ENCODE measurements at regions not wholly inside any gene's neighbourhood (a gene's known extent, or its start where the extent isn't known, plus 50 kb on each side); places are given as distances from the start of the nearest gene placed in this dataset.

DNA sequence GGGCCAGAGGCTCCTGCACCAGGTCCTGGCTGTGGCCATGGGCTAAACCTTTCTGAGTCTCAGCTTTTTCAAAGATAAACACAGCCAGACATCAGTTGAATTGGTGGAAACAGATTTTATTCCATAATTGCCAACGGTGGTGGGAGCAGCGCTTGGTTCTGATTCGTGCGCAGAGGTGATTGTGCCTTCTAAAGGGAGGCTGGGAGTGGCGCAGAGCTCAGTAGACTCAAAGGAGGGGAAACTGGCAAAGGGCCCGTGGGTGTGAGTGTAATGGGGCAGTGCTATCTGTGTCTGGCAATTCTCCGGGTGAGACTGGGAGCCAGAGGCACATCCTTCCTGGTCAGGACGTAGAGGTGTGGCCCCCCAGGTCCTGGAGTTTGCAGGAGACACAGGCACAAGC lies 169.4 kb upstream of the PPP1R26 start:
- DNase-seq (no peak), ATAC-seq (no peak)

DNA sequence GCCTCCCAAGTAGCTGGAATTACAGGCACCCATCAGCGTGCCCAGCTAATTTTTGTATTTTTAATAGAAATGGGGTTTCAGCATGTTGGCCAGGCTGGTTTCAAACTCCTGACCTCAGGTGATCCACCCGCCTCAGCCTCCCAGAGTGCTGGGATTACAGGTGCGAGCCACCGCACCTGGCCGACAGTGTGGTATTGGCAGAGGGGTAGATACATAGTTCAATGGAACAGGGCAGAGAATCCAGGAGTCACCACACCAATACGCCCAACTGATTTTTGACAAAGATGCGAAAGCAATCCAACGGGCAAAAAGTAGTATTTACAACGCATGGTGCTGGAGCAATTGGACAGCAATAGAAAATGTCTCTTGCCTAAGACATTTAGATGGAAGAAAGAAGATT lies 164.0 kb upstream of the PPP1R26 start:
- ATAC-seq = no peak
- no peak for DNase-seq

DNA sequence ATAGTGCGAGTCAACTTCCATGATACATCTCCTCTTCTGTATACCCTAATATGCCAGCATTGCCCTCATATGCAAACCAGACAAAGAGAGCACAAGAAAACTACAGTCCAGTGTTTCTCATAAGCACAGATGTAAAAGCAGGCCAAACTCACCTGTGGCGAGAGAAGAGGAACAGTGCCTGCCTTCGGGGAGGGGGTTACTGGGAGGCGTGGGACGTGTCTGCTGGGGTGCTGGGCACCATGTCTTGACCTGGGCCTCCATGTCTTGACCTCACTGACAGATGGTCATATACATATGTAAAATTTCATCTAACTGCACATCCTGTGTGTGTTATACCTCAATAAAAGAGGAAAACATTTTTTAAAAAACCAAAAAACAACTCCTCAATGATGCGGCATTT lies 159.3 kb upstream of the PPP1R26 start:
- DNase-seq = no peak
- no peak for ATAC-seq

GRCh38 chr9:135320943-135321342 lies 158.6 kb upstream of the PPP1R26 start:
- DNase-seq = no peak
- no peak for ATAC-seq

DNA sequence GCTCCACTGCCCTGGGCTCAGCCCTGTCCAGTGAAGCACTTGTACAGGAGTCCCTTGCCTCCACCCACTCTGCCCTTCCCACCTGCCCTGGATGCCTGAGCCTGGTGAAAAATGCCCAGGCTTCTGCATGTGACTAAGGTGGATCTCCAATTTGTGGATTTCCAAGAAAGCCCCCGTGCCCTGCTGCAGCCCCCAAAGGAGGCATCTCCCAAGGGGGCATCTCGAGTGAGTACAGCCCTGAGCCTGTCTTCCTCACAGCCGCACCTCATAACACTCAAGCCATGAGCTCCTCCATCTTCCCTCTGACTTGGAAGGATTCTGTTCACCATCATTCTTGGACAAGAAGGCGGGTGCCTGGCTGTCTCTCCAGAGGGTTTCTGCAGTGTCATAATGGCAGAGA lies 158.0 kb upstream of the PPP1R26 start:
- ATAC-seq (no peak), DNase-seq (no peak)

- no peak for DNase-seq
- ATAC-seq = no peak
These were observed 155.3 kb upstream of the PPP1R26 start for GRCh38 chr9:135324329-135324728.

- no peak for DNase-seq
- no peak for ATAC-seq
These were observed 153.4 kb upstream of the PPP1R26 start for GRCh38 chr9:135326141-135326540.

DNA sequence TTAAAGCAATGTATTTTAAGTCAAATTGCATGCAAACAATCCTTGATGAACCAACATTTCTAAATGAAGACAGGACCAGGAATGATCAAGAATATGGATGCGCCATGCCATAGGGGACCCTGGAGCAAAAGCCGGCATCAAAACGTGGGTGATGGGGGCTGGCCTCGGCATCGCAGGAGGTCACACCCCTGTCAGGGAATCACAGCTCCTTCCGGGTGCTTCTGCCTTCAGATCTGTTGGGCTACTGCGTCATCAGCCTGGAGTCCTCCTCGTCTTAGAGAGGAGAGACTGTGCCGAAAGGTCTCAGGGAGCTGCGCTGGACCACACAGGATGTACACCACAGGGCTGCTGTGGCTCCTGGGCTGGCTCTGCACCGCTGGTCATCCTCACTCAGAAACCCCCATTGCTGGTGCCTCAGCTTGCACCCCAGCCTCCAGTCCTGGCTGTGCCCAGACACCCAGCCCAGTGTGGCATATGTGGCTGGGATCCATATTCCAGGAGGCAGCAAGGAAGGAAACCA lies 152.9 kb upstream of the PPP1R26 start:
- DNase-seq (no peak), ATAC-seq (no peak)

DNA sequence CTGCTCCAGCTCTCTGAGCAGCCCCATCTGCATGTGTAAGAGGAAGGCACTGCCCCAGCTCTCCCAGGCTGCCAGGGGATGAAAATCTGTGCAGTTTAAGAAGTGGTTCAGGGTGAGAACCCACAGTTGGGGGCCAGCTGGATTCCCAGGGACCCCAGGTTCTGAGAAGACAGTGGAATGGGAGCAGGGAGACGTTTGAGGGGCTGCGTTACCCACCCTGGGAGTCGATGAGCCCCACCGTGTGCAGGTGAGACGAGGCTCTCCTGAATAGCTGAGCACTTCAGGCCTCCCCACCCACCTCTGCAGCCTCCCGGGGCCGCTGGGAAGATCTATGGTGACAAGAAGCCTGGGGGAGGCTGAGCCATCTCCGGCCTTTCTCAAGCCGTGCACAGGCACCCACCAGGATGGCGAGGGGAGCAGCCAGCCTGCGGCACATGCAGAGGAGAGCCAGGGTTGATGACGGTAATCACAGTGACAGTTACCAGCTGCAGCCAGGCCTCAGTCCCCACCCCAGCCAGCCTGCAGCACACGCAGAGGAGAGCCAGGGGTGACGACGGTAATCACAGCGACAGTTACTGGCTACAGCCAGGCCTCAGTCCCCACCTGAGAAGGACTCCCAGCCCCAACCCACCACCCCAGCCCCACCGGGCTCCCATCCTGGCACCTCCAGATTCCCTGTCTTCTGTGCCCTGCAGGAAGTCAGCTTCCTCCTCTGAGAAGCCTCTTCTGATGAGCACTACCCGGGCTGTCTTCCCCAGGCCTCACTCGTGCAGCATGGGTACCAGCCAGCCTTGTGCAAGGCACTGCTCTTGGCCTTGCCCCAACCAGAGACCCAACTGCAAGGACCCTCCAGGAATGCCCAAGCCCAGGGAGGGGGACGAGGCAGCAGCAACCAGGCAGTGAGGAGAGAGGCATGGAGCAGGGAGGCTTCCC lies 150.8 kb upstream of the PPP1R26 start:
- no peak for ATAC-seq
- no peak for DNase-seq

GRCh38 chr9:135329571-135330306 lies 149.8 kb upstream of the PPP1R26 start:
- no peak for DNase-seq
- no peak for ATAC-seq

DNA sequence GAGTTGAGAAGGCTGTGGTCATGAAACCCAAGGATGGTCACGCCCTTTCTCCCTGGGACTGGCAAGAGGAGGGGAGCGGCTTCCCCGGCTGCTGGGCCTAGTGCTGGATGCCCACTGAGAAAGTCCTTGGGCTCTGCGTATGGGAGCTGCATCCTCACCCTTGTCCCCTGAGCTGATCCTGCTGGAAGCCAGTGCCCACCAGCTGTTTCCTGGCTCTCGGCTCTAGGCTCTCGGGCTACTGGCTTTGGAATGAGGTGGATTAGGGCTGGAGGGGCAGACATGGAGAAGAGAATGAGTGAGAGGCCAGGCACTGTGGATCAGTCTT lies 149.3 kb upstream of the PPP1R26 start:
- no peak for ATAC-seq
- no peak for DNase-seq

GRCh38 chr9:135330685-135331590 lies 148.6 kb upstream of the PPP1R26 start:
- DNase-seq (no peak), ATAC-seq (no peak)

DNA sequence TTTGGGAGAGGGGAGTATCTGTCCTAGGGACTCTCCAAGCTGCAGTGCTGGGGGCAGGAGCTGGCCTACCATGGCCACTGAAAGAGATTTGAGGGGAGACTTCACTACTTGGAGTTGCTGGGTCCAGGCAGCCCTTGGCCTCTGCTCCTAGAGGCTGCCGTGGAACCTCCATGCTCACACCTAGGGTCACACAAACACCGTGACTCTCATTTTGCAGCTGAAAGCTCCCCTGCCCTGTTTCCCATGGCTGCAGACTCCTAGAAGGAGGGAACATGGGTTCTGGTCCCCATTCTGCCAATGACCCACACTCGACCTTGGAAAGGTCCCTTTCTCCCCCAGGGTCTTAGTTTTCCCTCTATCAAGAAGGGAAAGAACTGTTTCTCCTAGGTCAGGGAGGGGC lies 147.1 kb upstream of the PPP1R26 start:
- no peak for DNase-seq
- ATAC-seq = no peak

- no peak for DNase-seq
- no peak for ATAC-seq
These were observed 146.4 kb upstream of the PPP1R26 start for GRCh38 chr9:135332979-135333748.

DNA sequence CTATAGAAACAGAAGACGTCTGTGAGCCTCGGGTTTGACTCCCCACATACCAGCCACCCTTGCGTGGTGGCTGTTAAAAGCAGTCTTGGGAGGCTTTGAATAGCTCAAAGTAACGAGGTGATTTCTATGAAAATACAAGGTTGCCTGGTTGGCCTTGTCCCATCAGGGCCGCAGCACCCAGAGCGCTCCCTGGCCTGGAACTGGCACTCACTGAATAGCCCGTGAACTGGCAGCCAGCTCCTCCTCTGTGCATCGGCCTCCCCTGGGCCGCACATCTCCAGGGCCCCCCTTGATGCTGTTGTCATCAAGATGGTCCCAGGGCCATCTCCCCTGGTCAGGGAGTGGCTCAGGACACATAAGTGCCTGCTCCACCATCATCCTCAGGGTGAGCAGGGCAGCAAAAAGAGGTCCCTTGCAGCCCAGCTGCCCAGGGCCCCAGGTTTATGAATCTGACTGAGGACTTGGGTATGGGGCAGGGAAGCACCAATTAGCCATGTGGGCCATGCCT lies 144.6 kb upstream of the PPP1R26 start:
- DNase-seq (no peak), ATAC-seq (no peak)

GRCh38 chr9:135335691-135336181 lies 143.8 kb upstream of the PPP1R26 start:
- no peak for DNase-seq
- no peak for ATAC-seq

DNA sequence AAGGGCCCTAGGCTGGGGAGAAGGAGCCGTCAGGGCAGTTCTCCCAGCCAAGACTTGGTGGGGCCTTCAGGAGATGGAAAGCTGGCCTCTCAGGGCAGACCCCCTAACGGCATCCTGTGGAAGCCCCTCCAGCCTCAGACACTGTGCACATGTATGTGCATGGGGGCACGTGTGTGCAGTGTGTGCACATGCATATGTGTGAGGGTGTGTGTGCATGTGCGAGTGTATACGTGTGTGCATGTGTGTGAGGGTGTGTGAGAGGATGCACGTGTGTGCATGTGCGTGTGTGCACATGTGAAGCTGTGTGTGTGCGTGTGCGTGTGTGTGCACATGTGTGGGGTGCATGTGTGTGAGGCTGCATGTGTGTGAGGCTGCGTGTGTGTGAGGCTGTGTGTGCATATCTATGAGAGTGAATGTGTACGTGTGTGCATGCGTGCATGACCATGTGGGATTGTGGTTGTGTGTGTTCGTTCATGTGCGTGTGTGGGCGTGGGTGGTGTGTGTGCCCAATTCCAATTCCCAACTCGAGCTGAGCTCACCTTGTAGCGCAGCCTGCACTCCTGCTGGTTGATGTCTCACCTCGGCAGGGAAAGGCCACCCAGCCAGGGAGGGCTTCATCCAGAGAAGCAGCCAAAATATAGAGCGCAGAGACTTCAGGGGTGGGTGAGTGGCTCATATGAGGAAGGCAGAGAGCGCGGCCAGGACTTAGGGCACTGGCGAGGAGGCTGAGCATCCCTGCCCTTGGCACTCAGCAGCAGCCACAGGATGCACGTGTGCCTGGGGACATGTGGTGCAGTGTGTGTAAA lies 142.7 kb upstream of the PPP1R26 start:
- DNase-seq (no peak), ATAC-seq (no peak)

DNA sequence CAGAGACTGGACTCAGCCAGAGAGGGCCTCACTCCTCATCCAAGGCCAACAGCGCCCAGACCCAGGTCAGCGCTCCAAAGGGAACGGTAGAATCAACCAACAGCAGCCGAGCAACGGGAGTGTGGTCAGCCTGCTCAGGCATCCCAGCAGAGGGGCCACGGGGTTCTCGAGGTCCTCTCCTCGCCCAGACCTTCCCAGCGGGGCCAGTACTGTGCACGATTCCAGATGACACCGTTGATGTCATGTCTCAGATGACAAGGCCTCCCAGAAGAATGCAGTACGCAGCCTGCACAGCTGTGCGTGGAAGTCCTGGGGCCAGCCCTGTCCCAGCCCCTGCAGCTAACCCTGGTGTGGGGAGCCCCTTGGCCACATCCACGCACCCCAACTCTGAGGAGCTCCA lies 141.0 kb upstream of the PPP1R26 start:
- DNase-seq (no peak), ATAC-seq (no peak)

DNA sequence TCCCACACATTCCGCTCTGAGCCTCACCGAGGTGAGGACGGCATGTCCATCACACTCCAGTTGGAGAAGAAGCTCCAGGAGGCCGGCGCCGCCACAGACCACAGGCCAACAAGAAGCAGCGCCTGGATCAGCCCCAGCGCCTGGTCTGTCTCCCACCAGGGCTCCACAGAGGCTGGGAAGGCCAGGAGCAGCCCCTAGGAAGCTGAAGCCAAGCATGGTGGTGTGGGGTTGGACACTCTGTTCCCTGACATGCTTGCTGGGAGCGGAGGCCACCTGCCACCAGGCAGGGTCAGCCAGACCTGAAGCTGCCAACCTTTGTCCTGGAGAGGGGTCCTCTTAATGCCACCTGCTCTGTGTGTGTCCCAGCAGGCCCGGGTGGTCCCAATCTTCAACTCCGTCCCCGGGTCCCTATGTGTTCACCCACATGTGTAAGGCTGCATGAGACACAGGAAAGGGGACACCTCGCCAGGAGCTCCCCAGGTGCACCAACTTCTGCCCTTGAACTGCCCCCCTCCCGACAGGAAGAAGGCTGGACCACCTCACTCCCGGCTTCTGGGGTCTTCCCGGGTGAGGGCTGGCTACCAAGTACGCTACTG lies 140.1 kb upstream of the PPP1R26 start:
- no peak for ATAC-seq
- no peak for DNase-seq

DNA sequence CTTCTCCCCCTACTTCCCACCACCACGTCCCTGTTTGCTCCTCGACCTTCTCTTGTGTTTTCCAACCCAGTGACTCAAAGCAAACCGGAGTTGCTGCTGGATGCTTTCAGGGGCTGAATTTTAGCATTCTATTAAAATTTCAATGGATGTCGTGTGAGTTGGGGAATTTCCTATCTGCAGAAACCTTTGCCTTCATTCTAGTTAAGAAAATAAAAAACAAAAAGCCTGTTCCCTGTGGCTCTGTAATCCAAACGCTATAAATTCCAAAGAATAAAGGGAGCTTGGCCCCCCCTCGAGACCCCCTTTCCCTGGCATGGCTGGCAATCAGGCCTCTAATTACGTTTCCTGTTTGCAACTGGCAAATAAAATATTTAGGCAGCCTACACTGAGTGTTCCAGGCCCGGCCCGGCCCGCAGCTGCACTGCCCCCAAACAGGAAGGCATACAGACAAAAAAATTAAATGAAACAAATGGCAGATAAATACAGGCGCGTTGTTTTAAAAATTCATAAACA lies 139.4 kb upstream of the PPP1R26 start:
- ATAC-seq = no peak
- DNase-seq = no peak

All from stimulated activated naive CD8-positive, alpha-beta T cell treated with anti-CD3 and anti-CD28 coated beads, Interleukin-15, Interleukin-2, amounts not matched to agents 100 U/mL and 50 U/mL, for 24 hours (primary cell).